ENCODE measurements at regions not wholly inside any gene's neighbourhood (a gene's known extent, or its start where the extent isn't known, plus 50 kb on each side); places are given as distances from the start of the nearest gene placed in this dataset.

DNA sequence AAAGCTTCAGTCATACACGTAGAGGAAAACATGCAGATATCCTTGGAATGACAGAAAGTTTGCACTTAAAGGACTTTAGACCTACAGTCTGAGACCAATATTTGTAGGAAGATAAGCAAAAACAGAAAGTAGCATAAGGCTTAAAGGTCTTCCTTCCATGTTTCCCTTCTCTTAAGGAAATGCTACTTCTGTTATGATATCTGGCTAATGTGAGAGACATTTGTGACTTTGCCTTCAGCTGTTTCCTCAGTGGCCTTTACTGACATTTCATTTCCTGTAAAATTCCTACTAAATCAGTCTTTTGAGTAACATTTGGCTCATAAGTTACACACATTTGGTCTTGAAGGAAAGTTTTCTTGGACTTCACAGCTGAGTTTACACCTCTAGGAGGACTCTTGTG is 713.4 kb downstream of the TBC1D32 start:
- no peak for DNase-seq

DNA sequence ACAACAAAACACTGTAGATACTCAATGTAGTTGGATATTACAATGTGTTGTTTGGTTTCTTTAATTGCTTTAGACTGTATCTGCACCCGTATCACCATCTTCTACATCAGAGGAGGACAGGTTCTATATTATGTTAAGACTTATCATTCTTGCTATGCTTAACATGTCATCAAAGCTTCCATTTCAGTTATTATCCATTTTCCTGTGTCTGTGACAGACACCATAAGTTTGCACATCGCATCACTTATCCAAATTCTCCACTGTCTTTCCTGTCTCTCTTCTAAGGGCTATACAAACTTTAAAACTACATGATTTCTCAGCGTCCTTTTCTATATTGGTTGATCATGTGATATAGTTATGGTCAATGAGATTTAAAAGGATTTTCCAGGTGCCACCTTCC is 719.0 kb downstream of the TBC1D32 start:
- no peak for DNase-seq

DNA sequence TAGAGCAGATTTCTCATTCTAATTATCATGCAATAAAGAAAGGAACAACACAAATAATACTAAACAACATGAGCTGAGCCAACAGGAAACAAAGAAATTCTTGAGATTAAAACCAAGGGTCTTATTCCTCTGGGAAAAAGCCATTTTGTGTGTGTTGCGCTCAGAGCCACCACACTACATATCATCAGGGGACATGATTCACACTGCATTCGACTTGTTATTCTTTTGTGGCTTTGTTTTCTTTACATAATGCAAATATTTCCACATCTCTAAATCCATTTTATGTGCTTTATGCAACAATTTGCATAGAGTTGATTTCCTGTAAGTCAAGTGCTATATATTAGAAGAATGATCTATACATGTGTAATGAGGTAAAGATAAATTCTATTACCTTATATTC is 719.6 kb downstream of the TBC1D32 start:
- no peak for DNase-seq

DNA sequence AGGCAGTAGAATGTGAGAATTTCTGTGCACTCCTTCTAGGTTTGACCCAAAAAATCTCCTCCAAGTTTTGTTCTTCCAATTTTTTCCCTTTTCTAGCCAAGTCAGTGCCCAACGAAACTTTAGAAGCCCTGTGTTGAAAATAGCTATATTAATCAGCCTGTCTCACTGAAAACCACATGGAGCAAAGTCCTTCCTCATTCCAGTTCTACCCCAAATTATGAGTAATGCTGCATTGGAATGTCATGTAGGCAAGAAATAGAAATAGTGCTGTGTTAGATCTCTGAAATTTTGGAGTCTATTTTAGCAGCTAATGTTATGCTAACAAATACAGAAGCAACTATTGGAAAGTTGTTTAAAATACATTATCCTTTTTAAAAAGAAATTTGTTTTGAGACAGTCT is 725.5 kb downstream of the TBC1D32 start:
- no peak for DNase-seq

DNA sequence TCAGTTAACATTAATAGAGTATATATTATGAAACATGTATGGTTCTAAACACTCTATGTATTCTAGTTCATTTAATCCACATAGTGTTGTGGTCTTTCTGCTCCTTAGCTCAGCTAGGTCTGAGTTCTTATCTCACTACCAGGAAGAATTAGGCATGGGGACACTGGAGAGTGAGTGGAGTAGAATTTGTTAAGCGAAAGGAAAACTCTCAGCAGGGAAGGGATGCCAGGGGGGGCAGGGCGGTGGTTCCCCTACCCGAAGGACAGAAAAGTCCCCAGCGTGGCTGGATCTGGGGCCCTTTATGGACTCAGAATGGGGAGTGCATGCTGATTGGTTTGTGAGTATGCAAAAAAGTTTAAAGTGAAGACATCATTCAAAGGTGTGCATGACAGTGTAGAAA is 727.5 kb downstream of the TBC1D32 start:
- no peak for DNase-seq

DNA sequence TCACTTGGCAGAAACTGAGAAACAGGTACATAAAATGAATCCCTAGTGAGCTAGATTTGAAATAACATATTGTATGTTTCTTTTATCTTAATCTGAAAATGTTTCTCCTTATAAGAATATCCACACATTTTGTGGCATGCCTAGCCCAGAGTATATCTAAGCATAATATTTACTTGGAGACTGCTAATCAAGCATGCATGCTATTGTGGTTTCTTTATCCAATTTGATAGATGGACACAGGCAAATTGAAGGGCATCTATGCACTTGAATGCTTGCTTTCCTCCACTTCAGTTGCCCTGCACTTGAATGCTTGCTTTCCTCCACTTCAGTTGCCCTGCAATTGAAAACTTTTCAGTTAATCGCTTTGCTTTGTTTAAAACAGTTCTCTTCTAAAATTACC is 729.8 kb downstream of the TBC1D32 start:
- DNase-seq = no peak

- DNase-seq = no peak
Observed at GRCh38 chr6:120590611-120591010, 743.7 kb downstream of the TBC1D32 start.

GRCh38 chr6:120588424-120588823 is 745.9 kb downstream of the TBC1D32 start:
- no peak for DNase-seq

DNA sequence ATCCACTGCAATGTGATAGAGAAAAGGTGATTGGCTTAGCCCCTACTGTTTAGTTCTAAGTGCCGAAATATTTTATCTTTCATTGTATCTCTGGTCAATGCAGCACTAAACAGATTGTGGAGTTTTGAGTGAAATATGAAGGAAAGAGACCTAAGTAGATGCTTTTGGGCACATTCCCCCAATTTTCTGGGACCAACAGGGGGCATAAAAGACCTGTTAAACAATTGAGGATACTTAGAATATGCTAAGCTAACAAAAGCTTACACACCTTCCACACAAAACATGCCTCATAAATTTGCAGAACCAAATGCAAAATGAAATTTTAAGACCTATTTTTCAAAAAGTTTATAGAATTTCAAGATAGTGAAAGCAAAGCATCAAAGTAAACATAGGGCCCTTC is 746.9 kb downstream of the TBC1D32 start:
- no peak for DNase-seq

GRCh38 chr6:120584111-120584760 is 750.0 kb downstream of the TBC1D32 start:
- DNase-seq = no peak

- no peak for DNase-seq
Observed at GRCh38 chr6:120576061-120576460, 758.2 kb downstream of the TBC1D32 start.

DNA sequence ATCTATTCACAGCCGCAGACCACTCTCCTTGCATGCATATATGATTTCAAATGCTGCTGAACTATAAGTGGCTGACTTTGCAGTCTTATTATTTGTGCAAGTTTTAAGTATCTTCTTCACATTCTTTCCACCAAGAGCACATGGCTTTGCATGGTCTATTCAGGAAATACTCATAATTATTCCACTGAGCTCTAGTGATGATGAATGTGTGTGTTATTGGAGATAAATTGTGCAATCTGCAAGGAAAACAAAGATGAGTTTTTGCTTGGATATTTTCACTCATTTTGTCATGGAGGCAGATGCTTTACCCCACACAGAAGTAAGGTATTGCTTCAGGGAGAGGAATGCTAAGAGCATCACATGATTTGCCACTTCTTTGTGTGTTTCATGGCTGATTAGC is 764.6 kb downstream of the TBC1D32 start:
- no peak for DNase-seq

GRCh38 chr6:120564779-120565178 is 769.5 kb downstream of the TBC1D32 start:
- DNase-seq = no peak

DNA sequence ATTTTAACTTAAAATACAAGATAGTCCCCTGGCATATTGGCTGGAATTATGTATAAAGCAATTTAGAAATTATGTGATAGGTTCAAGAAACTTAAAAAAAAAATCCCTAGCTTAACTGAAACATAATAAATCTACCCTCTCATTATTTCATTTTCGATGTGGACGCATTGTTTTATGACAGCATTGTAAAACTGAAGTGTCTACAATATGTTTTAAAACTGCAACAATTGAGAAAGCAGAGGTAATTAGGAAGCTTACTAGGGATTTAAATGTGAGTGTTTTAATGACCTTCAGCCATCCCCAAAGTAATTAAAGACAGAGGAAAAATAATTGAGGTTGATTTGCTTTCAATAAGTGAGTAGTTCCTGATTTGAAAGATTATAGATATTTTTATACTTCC is 776.0 kb downstream of the TBC1D32 start:
- DNase-seq = no peak

DNA sequence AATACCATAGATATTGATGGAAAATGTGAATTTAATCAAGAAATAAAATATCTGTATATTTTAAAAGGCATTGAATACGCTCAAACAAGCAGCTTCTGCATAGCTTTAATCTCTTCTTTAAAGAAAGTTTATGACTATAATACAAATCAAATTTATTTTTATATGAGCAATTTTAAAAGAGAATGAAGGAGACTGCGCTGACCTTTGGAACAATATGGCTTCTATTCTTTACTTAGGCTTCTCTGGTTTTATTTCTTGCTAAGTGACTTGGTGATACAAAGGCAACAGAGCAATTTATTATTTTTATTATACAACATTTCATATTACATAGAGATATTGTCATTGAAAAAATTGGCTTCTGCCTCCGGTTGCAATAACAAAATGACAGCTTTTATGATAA is 776.7 kb downstream of the TBC1D32 start:
- no peak for DNase-seq

DNA sequence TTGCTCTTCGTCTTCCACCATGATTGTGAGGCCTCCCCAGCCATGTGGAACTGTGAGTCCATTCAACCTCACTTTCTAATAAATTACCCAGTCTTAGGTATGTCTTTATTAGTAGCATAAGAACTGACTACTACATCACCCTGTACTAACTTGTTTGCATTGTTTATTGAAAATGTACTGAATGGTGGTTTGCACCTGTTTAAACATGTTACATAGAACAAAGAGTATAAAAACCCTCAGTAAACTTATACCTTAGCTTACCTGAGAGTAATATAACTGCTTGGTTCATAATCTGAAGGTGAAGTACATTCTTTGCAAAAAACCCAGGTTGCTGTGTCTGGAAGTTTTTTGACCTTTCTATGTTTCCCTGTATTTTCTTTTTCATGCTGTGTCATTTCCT is 777.8 kb downstream of the TBC1D32 start:
- DNase-seq = no peak

GRCh38 chr6:120553353-120553752 is 780.9 kb downstream of the TBC1D32 start:
- no peak for DNase-seq

DNA sequence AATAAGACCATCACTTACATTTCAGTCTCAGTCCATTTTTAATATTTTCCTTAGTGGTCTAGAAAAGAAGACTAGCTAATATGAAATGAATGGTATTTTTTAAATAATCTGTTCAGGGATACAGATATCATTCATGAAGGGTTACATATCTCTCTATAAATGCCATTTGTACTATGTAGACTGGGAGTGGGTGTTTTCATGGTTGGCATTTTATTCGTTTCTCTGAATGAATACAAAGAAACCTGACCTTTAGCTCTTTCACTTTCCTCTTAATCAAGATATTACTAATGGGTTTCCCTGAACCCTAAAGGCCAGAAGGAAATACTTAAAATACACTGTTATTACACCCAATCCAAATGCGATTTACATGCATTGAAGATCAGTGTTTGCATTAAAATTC is 788.9 kb downstream of the TBC1D32 start:
- no peak for DNase-seq

- no peak for DNase-seq
Observed at GRCh38 chr6:120534954-120535353, 799.3 kb downstream of the TBC1D32 start.

DNA sequence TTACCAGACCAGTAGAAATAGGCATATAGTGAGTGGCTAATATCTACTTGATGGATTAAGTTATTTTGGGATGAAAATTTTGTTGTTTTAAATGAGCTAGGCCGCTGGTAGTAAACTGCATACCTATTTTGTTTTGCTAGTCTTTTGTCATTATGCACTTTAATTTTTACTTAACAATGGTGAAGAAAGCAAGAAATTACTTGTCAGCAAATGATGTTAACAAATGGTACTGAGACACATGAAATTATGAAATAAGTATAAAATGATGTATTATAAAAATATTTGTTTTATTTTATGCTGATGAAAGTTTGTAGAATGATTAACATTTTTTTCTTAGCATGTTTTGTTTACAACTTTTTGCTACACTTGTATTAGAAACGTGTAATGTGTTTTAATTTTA is 807.7 kb downstream of the TBC1D32 start:
- no peak for DNase-seq

DNA sequence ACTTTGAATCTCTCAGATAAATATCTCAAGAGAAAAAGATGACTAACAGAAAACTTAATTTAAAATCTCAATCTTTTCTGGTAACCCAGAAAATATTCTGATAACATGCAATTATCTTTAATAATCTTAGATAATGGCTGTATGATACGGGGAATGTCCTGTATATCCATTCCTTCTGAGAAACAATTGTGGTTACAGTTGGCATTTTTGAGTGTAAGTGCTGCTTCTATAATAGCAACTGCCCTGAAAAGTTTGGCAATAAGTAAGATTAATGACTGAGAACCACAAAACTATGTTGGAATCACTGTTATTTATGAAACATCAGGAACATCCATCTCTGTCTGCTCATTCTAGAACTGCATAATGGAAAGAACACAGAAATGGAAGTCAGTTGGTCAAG is 819.7 kb downstream of the TBC1D32 start:
- no peak for DNase-seq

DNA sequence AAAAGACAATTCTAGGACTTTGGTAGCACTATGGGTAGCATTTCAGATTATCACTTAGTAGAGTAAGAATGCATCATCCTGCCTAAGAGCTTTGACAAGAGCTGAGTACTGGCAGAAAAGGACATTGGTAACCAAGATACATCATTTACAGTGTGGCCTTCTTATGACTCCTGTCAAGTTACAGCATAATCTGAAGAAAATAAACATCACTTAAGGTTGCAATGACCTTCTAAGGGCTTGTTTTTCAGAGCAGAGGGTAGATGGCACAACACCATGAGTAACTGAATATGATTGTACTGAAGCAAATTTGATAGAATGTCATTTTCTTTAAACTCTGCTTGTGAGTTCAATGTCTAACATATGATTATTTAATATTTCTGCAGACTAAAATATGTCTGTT is 822.6 kb downstream of the TBC1D32 start:
- DNase-seq = no peak

DNA sequence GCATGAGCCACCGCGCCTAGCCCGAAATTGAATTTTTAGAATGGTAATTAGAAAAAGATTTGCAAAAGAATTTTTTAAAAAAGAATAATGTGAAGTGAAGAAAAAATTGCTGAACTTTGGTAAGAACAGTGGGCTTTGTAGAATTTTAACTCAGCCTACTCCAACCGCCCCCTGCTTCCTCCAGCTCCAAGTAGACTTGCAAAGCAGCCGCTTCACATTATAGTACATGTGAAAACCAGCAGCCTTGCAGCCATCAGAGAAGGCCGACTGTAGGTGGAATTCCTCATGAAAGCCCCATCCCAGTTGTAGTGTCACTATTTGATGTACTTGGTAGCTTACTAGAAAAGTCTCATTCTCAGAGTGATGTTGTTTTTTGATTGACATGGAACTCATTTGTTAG is 835.6 kb downstream of the TBC1D32 start:
- no peak for DNase-seq

GRCh38 chr6:120496661-120497060 is 837.6 kb downstream of the TBC1D32 start:
- no peak for DNase-seq

- no peak for DNase-seq
Observed at GRCh38 chr6:120493505-120493904, 840.8 kb downstream of the TBC1D32 start.

- DNase-seq = no peak
Observed at GRCh38 chr6:120489941-120490340, 844.3 kb downstream of the TBC1D32 start.
